Mammary epithelial cell (primary cell): ENCODE measurements at regions not wholly inside any gene's neighbourhood (a gene's known extent, or its start where the extent isn't known, plus 50 kb on each side); places are given as distances from the start of the nearest gene placed in this dataset.

Source experiments
- EZH2 ChIP-seq: IDR thresholded peaks from 2 replicates; pipeline ENCODE4 v1.6.1; 2012; ENCODE audit warnings: low read length, inconsistent platforms, borderline replicate concordance
- TF ChIP-seq, protein P1 (sequence below), 2 donors: IDR thresholded peaks in 1 of 2; conservative IDR thresholded peaks in 1 of 2; 2 replicates each; pipeline ENCODE4 v1.5.1; 2011 to 2012; ENCODE audit warnings: inconsistent platforms in 2 of 2, low read length in 2 of 2, mild to moderate bottlenecking in 2 of 2, control low read depth in 1 of 2, low read depth in 1 of 2; ENCODE audit not compliant: insufficient read depth in 1 of 2; ENCODE audit errors: extremely low read depth in 1 of 2

DNA sequence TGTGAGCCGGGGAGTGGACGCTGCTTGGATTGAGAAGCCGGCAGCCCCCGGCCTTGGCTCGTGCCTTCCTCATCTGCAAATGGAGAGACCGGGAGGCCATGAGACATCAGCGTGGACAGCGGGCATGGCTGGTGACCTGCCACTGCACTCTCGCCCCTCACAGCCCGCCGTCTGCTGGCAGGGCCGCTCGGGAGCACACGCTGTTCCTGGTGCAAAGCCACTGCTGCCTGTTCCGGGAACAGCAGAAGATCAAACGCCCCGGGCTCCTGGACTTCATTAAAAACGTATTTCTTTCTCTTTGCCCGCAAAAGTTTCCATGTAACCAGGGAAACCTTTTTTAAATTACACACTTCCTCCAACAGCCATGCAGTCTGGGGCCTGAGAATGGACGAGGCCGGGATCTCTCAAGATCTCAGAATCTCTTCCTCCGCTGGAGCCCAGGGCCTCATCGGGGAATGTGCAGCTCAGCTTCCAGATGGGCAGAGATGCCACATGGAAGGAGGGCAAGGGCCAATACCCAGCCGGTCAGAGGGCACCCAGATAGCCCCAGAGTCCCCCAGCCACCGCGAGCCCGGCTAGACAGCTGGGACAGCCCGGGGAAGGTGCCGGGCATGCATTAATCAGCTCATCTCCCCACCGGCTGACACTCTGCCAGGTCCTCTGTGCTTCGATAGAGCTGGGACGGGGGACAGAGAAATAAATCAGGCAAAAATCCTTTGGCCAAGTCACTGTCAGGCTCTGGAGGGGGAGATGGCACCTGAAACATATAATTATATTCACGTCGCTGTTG, 62.8 kb upstream of the PRR5 start:
- TF ChIP-seq, protein P1, sequence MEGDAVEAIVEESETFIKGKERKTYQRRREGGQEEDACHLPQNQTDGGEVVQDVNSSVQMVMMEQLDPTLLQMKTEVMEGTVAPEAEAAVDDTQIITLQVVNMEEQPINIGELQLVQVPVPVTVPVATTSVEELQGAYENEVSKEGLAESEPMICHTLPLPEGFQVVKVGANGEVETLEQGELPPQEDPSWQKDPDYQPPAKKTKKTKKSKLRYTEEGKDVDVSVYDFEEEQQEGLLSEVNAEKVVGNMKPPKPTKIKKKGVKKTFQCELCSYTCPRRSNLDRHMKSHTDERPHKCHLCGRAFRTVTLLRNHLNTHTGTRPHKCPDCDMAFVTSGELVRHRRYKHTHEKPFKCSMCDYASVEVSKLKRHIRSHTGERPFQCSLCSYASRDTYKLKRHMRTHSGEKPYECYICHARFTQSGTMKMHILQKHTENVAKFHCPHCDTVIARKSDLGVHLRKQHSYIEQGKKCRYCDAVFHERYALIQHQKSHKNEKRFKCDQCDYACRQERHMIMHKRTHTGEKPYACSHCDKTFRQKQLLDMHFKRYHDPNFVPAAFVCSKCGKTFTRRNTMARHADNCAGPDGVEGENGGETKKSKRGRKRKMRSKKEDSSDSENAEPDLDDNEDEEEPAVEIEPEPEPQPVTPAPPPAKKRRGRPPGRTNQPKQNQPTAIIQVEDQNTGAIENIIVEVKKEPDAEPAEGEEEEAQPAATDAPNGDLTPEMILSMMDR (conservative IDR thresholded peaks at IDR 0.05 in 1 of 2, IDR thresholded peaks at IDR 0.05 in 1 of 2; ENCODE audit: extremely low read depth in 1 of 2, insufficient read depth in 1 of 2, low read depth in 1 of 2, low read length in 2 of 2): no peak
- TF ChIP-seq EZH2: no peak
